ENCODE measurements at regions not wholly inside any gene's neighbourhood (a gene's known extent, or its start where the extent isn't known, plus 50 kb on each side); places are given as distances from the start of the nearest gene placed in this dataset.

GRCh38 chr2:104344306-104344705, 509.6 kb upstream of the POU3F3 start:
- Histone ChIP-seq H3K4me3 (ENCODE audit: low read length) (no peak overlapping the region), H3K27me3 (ENCODE audit: control insufficient read depth in 1 of 2, insufficient read depth in 2 of 2, low read length in 2 of 2) (no peaks in the 10 kb centered on the region), H3K36me3 (ENCODE audit: insufficient read depth, low read length) (no peaks in the 10 kb centered on the region), H3K9me3 (ENCODE audit: control insufficient read depth in 1 of 2, insufficient read depth in 1 of 2, low read length in 2 of 2) (peaks cover 0 to 3% of the 10 kb centered on the region in 2 experiments), H3K27ac (ENCODE audit: low read depth in 1 of 2, low read length in 2 of 2) (no peak overlapping the region), H3K4me1 (ENCODE audit: insufficient read depth, low read length) (no peaks in the 10 kb centered on the region)
- Mint-ChIP-seq H3K27me3 (peaks cover 5% of the 10 kb centered on the region), H3K4me1 (ENCODE audit: low read depth) (no peaks in the 10 kb centered on the region), H3K36me3 (ENCODE audit: low read depth) (no peaks in the 10 kb centered on the region), H3K9me3 (no peaks in the 10 kb centered on the region), H3K27ac (no peak overlapping the region), H3K4me3 (no peak overlapping the region)
- CTCF ChIA-PET = no interaction called here
- TF ChIP-seq CTCF (IDR thresholded peaks at IDR 0.05) = no peak
- POLR2A ChIA-PET = no interaction called here
- ATAC-seq (ENCODE audit: poor library complexity) (no peak), DNase-seq (no peak)
- intact Hi-C loops (cut with DNase I, micrococcal nuclease) = no loop called here

- Histone ChIP-seq H3K27ac (ENCODE audit: low read depth in 1 of 2, low read length in 2 of 2) (no peak overlapping the region), H3K9me3 (ENCODE audit: control insufficient read depth in 1 of 2, insufficient read depth in 1 of 2, low read length in 2 of 2) (peaks cover 0 to 3% of the 10 kb centered on the region in 2 experiments), H3K27me3 (ENCODE audit: control insufficient read depth in 1 of 2, insufficient read depth in 2 of 2, low read length in 2 of 2) (no peaks in the 10 kb centered on the region), H3K4me3 (ENCODE audit: low read length) (no peak overlapping the region), H3K36me3 (ENCODE audit: insufficient read depth, low read length) (no peaks in the 10 kb centered on the region), H3K4me1 (ENCODE audit: insufficient read depth, low read length) (no peaks in the 10 kb centered on the region)
- no peak overlapping the region for H3K4me3 Mint-ChIP-seq
- DNase-seq = no peak
- no peaks in the 10 kb centered on the region for H3K9me3 Mint-ChIP-seq
- TF ChIP-seq CTCF (IDR thresholded peaks at IDR 0.05) = no peak
- no peak overlapping the region for H3K27ac Mint-ChIP-seq
- ATAC-seq (ENCODE audit: poor library complexity) = no peak
- intact Hi-C loops (cut with DNase I, micrococcal nuclease) = no loop called here
- H3K36me3 Mint-ChIP-seq (ENCODE audit: low read depth) = no peaks in the 10 kb centered on the region
- H3K4me1 Mint-ChIP-seq (ENCODE audit: low read depth) = no peaks in the 10 kb centered on the region
- POLR2A ChIA-PET = no interaction called here
- peaks cover 5% of the 10 kb centered on the region for H3K27me3 Mint-ChIP-seq
- CTCF ChIA-PET = no interaction called here
Measured at GRCh38 chr2:104344985-104345384, 508.9 kb upstream of the POU3F3 start.

- Histone ChIP-seq H3K4me1 (ENCODE audit: insufficient read depth, low read length) (no peaks in the 10 kb centered on the region), H3K9me3 (ENCODE audit: control insufficient read depth in 1 of 2, insufficient read depth in 1 of 2, low read length in 2 of 2) (peaks cover 0 to 5% of the 10 kb centered on the region in 2 experiments), H3K27ac (ENCODE audit: low read depth in 1 of 2, low read length in 2 of 2) (no peak overlapping the region), H3K4me3 (ENCODE audit: low read length) (no peak overlapping the region), H3K36me3 (ENCODE audit: insufficient read depth, low read length) (no peaks in the 10 kb centered on the region), H3K27me3 (ENCODE audit: control insufficient read depth in 1 of 2, insufficient read depth in 2 of 2, low read length in 2 of 2) (no peaks in the 10 kb centered on the region)
- TF ChIP-seq CTCF (IDR thresholded peaks at IDR 0.05) = no peak
- POLR2A ChIA-PET = no interaction called here
- Mint-ChIP-seq H3K9me3 (no peaks in the 10 kb centered on the region), H3K4me3 (no peak overlapping the region), H3K36me3 (ENCODE audit: low read depth) (no peaks in the 10 kb centered on the region), H3K27me3 (no peaks in the 10 kb centered on the region), H3K4me1 (ENCODE audit: low read depth) (no peaks in the 10 kb centered on the region), H3K27ac (no peak overlapping the region)
- CTCF ChIA-PET = no interaction called here
- no peak for ATAC-seq (ENCODE audit: poor library complexity)
- intact Hi-C loops (cut with DNase I, micrococcal nuclease) = no loop called here
- DNase-seq = no peak
Measured at GRCh38 chr2:104358122-104358521, 495.8 kb upstream of the POU3F3 start.
